HEK293T (cell line): ENCODE measurements at regions not wholly inside any gene's neighbourhood (a gene's known extent, or its start where the extent isn't known, plus 50 kb on each side); places are given as distances from the start of the nearest gene placed in this dataset.
"Not testable (repeated sequence)": the region's sequence is repeated elsewhere in the genome, so short reads cannot be mapped to it uniquely, and the experiment has no call there.

Experiments used
- CTCF ChIA-PET: fragments of 350-600 bp; formaldehyde crosslinking; extraction: SDS; loops from one replicate; lab custom pipeline; 2021; ENCODE audit warnings: antibody characterized with exemption, inconsistent platforms; lab: Yijun Ruan, JAX
- POLR2A ChIA-PET: fragments of 350-600 bp; formaldehyde crosslinking; extraction: SDS; loops from one replicate; lab custom pipeline; 2020; ENCODE audit warnings: antibody characterized with exemption, inconsistent platforms; lab: Yijun Ruan, JAX
- DNase-seq: peaks from one replicate; pipeline ENCODE4 v3.0.0; 2012; ENCODE audit warnings: mixed read lengths; ENCODE audit errors: extremely low spot score
- ARNT ChIP-seq: fragments of 450-650 bp; IDR thresholded peaks from 2 replicates; pipeline ENCODE4 v1.6.1; 2017; ENCODE audit warnings: mild to moderate bottlenecking
- BHLHE40 ChIP-seq: fragments of 450-650 bp; IDR thresholded peaks from 2 replicates; pipeline ENCODE4 v1.6.1; 2016; ENCODE audit warnings: mild to moderate bottlenecking, moderate library complexity, borderline replicate concordance
- CTBP1 ChIP-seq: fragments of 450-650 bp; IDR thresholded peaks from 2 replicates; pipeline ENCODE4 v1.6.1; 2016; ENCODE audit warnings: borderline replicate concordance
- ELF4 ChIP-seq: fragments of 450-650 bp; IDR thresholded peaks from 2 replicates; pipeline ENCODE4 v1.6.1; 2017; ENCODE audit warnings: antibody characterized with exemption
- FOXA1 ChIP-seq: fragments of 450-650 bp; IDR thresholded peaks from 2 replicates; pipeline ENCODE4 v1.6.1; 2016; ENCODE audit warnings: mild to moderate bottlenecking
- FOXK2 ChIP-seq: fragments of 450-650 bp; IDR thresholded peaks from 2 replicates; pipeline ENCODE4 v1.6.1; 2016; ENCODE audit warnings: mild to moderate bottlenecking
- FOXM1 ChIP-seq: fragments of 450-650 bp; IDR thresholded peaks from 2 replicates; pipeline ENCODE4 v1.6.1; 2017; ENCODE audit warnings: mild to moderate bottlenecking, borderline replicate concordance
- HDGF ChIP-seq: fragments of 450-650 bp; IDR thresholded peaks from 2 replicates; pipeline ENCODE4 v1.6.1; 2017; ENCODE audit warnings: antibody characterized with exemption, borderline replicate concordance
- L3MBTL2 ChIP-seq: fragments of 450-650 bp; conservative IDR thresholded peaks from 2 replicates; pipeline ENCODE4 v1.6.1; 2016; ENCODE audit warnings: mild to moderate bottlenecking
- LEF1 ChIP-seq: fragments of 450-650 bp; IDR thresholded peaks from 2 replicates; pipeline ENCODE4 v1.6.1; 2017; ENCODE audit warnings: mild to moderate bottlenecking, borderline replicate concordance
- NFRKB ChIP-seq: fragments of 450-650 bp; IDR thresholded peaks from 2 replicates; pipeline ENCODE4 v1.6.1; 2016; ENCODE audit warnings: mild to moderate bottlenecking, moderate library complexity
- PKNOX1 ChIP-seq: fragments of 450-650 bp; IDR thresholded peaks from 2 replicates; pipeline ENCODE4 v1.6.1; 2016
- SP1 ChIP-seq: fragments of 450-650 bp; IDR thresholded peaks from 2 replicates; pipeline ENCODE4 v1.6.1; 2017
- SUZ12 ChIP-seq: fragments of 450-650 bp; IDR thresholded peaks from 2 replicates; pipeline ENCODE4 v1.6.1; 2016; ENCODE audit warnings: mild to moderate bottlenecking
- TARDBP ChIP-seq: fragments of 450-650 bp; IDR thresholded peaks from 2 replicates; pipeline ENCODE4 v1.6.1; 2016
- ZNF384 ChIP-seq: fragments of 450-650 bp; IDR thresholded peaks from 2 replicates; pipeline ENCODE4 v1.6.1; 2016

GRCh38 chr20:40278673-40279072 lies 410.4 kb downstream of the MAFB start:
- CTCF ChIA-PET: interaction anchor here (0.6 to 0.7 kb wide), 2 partner anchors 27 to 1265 kb away, joined by 3 read pairs; no protein-coding TSS in a partner anchor
- DNase-seq: no peak
- TF ChIP-seq FOXA1 (no peak), CTBP1 (no peak), FOXK2 (no peak), NFRKB (no peak), BHLHE40 (no peak), SP1 (no peak), ARNT (no peak), L3MBTL2 (no peak), FOXM1 (no peak), ELF4 (no peak), PKNOX1 (no peak), LEF1 (no peak), TARDBP (no peak), SUZ12 (no peak), ZNF384 (no peak), HDGF (no peak)
- POLR2A ChIA-PET: no interaction called here

GRCh38 chr20:40276301-40276700 lies 412.7 kb downstream of the MAFB start:
- no peak for DNase-seq
- POLR2A ChIA-PET: no interaction called here
- no peak for TF ChIP-seq BHLHE40
- no peak for TF ChIP-seq ZNF384
- TF ChIP-seq SP1: no peak
- no peak for TF ChIP-seq PKNOX1
- no peak for TF ChIP-seq LEF1
- TF ChIP-seq FOXM1: no peak
- TF ChIP-seq HDGF: no peak
- no peak for TF ChIP-seq FOXA1
- TF ChIP-seq L3MBTL2: no peak
- no peak for TF ChIP-seq NFRKB
- no peak for TF ChIP-seq ARNT
- no peak for TF ChIP-seq ELF4
- no peak for TF ChIP-seq CTBP1
- no peak for TF ChIP-seq FOXK2
- no peak for TF ChIP-seq SUZ12
- CTCF ChIA-PET: no interaction called here

- ChIA-PET POLR2A (interaction anchor here (0.7 kb wide), 1 partner anchor 187 kb away, joined by 3 read pairs; no protein-coding TSS in a partner anchor), CTCF (no interaction called here)
- TF ChIP-seq CTBP1: no peak
- no peak for TF ChIP-seq FOXK2
- no peak for TF ChIP-seq TARDBP
- TF ChIP-seq SUZ12: no peak
- no peak for TF ChIP-seq L3MBTL2
- TF ChIP-seq FOXA1: no peak
- no peak for TF ChIP-seq SP1
- TF ChIP-seq NFRKB: no peak
- TF ChIP-seq FOXM1: no peak
- TF ChIP-seq ZNF384: no peak
- TF ChIP-seq PKNOX1: no peak
- TF ChIP-seq BHLHE40: no peak
- no peak for TF ChIP-seq ARNT
- no peak for TF ChIP-seq HDGF
- TF ChIP-seq ELF4: no peak
- TF ChIP-seq LEF1: no peak
- DNase-seq: no peak
Observed at GRCh38 chr20:40275738-40276137, 413.3 kb downstream of the MAFB start.

GRCh38 chr20:40274912-40275533 lies 414.0 kb downstream of the MAFB start:
- no peak for DNase-seq
- CTCF ChIA-PET: no interaction called here
- TF ChIP-seq PKNOX1: no peak
- TF ChIP-seq FOXK2: no peak
- TF ChIP-seq FOXM1: no peak
- TF ChIP-seq BHLHE40: no peak
- no peak for TF ChIP-seq SP1
- no peak for TF ChIP-seq FOXA1
- TF ChIP-seq NFRKB: no peak
- TF ChIP-seq SUZ12: no peak
- POLR2A ChIA-PET: interaction anchor here (0.7 kb wide), 1 partner anchor 187 kb away, joined by 3 read pairs; no protein-coding TSS in a partner anchor

- CTCF ChIA-PET, POLR2A ChIA-PET, DNase-seq: not testable (repeated sequence)
Observed at GRCh38 chr20:40269274-40269673, 419.8 kb downstream of the MAFB start.
